Hematopoietic multipotent progenitor cell treated with erythropoietin and hydrocortisone succinate and interleukin-3 and kit ligand, for 8 days (in vitro differentiated cells): ENCODE measurements at regions not wholly inside any gene's neighbourhood (a gene's known extent, or its start where the extent isn't known, plus 50 kb on each side); places are given as distances from the start of the nearest gene placed in this dataset.
"Not testable (repeated sequence)": the region's sequence is repeated elsewhere in the genome, so short reads cannot be mapped to it uniquely, and the experiment has no call there.

Source experiments
- DNase-seq: peaks from one replicate; pipeline ENCODE4 v3.0.0-alpha.2; 2015

DNA sequence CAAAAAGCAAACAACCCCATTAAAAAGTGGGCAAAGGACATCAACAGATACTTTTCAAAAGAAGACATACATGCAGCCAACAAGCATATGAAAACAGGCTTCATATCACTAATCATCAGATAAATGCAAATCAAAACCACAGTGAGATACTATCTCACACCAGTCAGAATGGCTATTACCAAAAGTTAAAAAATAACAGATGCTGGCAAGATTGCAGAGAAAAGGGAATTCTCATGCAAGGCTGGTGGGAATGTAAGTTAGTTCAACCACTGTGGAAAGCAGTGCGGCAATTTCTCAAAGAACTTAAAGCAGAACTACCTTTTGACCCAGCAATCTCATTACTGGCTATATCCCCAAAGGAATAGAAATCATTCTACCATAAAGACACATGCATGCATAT is 260.8 kb downstream of the C11orf87 start:
- DNase-seq = not testable (repeated sequence)

DNA sequence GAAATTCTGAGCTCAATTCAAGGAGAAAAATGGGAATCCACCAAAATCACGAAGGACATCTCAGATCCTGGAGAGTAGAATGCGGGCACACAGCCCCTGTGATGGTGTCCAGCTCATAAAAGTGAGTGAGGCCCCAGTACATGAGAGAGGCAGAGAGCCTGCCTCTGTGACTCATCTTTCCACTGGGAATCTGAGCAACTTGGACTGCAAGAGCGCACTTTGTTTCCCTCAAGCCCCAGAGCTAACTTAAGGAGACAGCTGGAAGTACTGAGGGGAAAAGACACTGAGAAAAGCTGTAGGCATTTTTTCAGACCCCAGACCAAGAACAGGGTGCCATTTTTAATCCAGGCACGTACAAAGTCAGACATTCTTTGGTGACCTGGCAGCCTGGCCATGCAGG is 273.7 kb downstream of the C11orf87 start:
- no peak for DNase-seq

DNA sequence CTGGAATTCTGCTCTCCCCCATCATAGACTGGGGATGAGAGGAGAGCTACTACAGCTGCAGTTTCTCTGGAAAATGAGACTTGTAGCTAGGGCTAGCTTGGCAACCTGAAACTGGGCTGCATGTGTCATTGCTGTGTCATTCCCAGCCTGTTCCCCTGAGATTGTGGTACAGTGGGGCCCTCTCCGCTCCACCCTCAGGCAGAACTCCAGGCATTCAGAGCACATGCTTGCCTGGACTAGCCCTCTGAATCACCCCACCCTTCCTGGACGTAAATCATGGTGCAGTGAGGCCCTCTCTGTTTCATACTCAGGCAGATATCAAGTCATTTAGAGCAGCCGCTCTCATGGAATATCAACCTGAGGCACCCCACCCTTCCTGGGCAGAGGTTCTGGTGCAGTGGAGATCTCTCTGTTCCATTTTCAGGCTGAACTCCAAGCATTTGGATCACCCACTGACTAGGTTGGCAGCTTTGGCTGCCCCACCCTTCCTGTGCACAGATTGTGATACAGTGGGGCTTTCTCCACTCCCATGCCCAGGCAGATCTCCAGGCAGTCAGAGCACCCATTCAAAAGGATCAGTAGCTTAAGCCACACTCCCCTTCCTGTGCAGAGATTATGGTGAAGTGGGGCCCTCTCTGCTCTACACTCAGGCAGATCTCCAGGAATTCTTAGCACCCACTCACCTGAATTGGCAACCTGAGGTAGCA is 274.4 kb downstream of the C11orf87 start:
- DNase-seq = no peak

DNA sequence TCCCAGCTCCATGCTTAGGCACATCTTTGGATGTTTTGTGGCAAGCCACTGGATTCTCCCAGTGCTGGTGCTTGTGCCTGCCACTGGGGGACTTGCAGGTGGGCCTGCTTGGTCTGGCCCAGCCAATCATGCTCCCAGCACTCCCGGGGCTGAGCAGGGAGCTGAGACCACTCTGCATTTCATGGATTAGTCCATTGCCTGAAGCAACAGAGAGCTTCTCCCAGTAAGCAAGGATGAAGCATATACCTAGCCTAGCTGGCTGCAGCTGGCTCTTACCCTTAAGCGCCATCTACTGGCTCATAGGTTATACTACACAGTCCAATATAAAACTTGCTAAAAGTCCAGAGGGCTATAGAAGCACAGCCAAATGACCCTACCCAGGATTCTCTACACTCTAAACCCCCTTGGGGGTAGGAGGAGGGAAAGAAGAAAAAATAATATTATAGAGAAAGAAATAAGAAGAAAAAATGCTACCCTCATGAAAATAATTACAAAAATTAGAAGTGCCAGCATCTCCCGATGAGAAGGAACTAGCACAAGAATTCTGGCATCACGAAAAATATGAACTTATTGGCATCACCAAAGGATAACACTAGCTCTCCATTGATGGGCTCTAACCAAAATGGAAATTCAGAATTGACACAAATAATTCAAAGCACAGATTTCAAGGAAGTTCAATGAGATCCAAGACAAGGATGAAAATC is 275.3 kb downstream of the C11orf87 start:
- DNase-seq = peak; percentile 42

DNA sequence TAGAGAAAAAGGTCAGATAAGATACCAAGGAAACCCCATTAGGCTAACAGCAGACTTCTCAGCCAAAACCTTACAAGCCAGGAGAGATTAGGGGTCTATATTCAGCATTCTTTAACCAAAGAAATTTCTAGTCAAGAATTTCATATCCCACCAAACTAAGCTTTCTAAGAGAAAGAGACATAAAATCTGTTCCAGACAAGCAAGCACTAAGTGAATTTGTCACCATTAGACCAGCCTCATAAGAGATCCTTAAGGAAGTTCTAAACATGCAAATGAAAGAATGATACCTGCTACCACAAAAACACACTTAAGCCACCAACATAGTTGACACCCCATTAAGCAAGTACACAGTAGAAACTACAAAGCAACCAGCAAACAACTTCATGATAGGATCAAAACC is 276.2 kb downstream of the C11orf87 start:
- DNase-seq = no peak

DNA sequence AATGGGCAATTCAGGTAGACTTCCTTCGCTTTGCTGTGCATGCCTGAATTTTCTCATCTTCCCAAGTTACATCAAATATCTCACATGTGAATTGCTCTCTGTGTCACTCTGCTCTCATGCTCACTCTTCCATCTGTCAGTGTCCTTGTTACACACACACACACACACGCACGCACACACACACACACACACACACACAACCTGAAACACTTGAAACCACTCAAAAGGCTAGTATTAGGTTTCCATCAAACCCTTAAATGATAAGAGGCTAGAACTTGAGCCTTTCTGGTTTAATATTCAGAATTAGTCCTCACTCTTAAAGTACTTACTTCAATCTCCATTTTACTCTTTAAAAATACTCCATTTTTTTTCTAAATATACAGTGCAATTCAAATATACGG is 282.4 kb downstream of the C11orf87 start:
- DNase-seq = no peak

DNA sequence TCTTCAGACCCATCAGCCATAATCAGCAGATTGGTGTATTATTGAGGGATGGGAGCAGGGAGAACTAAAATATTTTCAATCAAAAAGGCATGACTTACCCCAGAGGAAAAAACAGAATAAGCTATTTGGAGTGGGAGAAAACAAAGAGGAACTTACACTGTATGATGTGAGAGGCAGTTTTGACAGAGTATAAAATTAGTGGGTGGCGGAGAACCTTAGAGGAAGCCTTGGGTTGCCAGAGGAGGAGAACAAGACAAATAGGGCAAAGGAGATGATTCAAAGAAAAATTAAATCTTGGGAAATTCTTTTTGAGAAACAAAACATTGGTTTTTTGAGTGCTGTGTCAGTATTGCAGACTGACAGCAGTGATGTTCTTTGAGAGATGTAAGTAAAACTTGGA is 285.0 kb downstream of the C11orf87 start:
- DNase-seq = no peak

DNA sequence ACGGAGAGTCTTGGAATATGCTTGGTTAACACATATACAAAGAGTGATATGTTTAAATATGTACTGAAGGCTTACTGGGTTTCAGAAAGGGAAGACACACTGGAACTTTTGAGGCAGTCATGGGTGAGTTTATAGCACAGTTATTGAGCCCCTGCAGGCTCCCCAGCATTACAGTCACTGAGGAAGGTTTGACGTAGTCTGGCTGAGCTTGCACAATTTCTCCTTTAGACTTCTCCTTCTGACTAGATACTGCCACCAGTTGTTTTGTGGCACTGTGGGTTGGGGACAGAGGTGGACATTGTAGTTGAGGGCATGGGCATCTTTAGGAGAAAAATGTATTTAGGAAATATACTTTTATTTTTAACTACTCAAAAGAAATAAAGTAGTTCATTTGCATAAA is 285.4 kb downstream of the C11orf87 start:
- no peak for DNase-seq

DNA sequence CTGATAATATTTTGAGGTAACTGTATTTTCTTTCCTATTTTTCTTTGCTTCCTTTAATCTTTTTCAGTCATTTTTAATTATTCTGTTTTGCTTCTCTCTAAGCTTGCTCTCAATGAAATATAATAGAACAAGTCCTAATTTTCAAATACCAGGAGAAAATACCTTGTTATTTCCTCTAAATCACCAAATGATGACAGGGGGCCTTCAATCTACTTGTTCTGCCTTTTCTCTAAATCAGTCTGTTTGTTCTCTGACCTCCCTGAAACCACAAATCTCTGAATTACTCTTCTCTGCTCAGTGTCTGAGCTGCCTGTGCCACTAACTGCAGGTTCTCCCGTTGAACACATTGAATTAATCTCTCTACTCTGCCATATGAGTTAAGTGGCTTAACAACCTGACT is 286.2 kb downstream of the C11orf87 start:
- no peak for DNase-seq

DNA sequence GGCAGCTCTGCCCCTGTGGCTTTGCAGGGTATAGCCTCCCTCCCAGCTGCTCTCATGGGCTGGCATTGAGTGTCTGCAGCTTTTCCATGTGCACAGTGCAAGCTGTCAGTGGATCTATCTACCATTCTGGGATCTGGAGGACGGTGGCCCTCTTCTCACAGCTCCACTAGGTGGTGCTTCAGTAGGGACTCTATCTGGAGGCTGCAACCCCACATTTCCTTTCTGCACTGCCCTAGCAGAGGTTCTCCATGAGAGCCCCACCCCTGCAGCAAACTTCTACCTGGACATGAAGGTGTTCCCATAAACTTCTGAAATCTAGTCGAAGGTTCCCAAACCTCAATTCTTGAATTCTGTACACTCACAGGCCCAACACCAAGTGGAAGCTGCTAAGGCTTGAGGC is 292.5 kb downstream of the C11orf87 start:
- not testable (repeated sequence) for DNase-seq

DNA sequence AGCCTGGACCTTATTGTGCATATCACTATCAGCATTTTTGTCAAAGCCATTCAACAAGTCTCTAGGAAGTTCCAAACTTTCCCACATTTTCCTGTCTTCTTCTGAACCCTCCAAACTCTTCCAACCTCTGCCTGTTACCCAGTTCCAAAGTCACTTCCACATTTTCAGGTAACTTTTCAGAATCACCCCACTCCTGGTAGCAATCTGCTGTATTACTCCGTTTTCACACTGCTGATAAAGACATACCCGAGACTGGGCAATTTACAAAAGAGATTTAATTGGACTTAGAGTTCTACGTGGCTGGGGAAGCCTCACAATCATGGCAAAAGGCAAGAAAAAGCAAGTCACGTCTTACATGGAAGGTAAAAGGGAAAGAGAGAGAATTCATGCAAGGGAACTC is 293.4 kb downstream of the C11orf87 start:
- not testable (repeated sequence) for DNase-seq

DNA sequence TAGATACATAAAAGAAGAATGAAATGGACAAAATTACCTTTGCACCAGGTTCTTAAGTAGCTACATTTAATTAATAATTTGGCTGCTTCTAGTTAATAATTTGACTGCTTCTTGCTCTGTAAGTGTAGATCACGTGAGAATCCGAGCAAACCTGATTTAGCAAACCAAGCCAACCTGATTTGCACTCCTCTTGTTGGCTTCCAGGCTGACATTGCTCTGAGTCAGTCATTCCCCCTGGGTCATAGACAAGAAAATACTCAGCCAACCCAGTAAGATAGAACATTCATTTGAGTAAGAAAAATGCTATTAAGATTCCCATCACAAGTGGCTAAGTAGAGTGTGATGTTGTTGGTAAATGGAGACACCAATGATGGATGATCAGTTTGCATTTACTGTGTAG is 304.1 kb downstream of the C11orf87 start:
- DNase-seq = no peak

DNA sequence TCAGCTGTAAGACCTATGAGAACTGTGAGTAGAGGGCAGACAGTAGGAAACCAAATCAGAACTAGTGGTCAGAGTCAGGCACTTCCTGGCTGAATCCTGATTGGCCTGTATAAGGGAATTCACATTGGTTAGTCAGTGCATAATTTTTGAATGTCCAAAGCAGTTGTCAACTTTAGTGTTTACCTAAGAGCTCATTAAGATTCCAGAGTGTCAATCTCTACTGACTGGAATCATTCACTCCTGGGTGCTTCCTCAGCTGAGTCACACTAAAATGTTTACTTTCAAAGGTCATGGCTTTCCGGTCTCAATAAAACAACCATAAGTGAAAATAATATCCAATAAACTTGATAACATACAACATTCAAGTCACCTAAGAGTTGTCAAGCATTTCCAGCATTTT is 306.1 kb downstream of the C11orf87 start:
- DNase-seq = no peak

DNA sequence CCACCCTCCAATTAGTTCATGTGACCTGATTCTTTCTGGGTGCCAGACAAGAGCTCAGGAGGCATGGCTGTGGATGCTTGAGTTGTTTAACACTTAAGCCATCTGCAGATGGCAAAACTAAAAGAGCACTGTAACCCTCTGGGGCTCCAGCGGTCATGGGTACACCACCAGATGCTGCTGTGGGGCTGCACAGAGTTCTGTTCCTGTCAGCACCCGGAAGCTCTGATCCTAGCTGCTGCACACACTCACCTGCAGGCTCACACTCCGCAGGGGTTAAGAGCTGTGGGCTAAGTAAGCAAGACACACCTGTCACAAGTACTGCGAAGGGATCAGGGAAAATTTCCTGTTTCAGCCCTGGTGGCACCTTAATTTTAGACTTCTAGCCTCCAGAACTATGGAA is 307.8 kb downstream of the C11orf87 start:
- DNase-seq = no peak

DNA sequence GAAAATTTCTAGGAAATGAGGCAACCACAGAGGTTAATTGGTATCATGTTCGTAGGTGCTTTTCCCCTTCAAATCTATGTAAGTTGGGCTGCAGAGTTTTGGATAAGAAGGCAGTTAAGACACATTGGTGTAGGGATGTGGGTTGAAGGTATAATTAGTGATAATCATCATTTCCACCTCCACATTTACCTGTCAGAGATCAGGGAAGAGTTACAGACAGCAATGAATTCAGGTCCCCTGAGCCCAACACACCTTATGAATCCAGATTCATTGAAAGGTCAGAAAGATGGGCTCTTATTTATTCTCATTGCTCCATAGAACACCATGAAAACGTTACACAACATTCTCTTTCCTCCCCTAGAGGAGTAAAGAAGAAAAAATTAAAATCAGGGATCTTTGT is 308.7 kb downstream of the C11orf87 start:
- DNase-seq = no peak

DNA sequence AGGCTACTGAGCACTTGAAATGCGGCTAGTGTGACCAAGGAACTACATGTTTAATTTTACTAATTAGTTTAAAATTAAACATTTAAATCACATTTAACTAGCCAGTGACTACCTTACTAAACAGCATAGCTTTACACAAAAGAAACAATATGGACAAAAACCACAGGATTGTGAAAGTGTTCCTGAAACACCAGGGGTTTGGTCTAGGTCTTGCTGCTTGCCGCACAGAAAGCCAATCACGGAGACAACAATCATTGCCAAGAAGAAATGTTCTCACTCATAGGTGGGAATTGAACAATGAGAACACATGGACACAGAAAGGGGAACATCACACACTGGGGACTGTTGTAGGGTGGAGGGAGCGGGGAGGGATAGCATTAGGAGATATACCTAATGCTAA is 309.5 kb downstream of the C11orf87 start:
- no peak for DNase-seq

DNA sequence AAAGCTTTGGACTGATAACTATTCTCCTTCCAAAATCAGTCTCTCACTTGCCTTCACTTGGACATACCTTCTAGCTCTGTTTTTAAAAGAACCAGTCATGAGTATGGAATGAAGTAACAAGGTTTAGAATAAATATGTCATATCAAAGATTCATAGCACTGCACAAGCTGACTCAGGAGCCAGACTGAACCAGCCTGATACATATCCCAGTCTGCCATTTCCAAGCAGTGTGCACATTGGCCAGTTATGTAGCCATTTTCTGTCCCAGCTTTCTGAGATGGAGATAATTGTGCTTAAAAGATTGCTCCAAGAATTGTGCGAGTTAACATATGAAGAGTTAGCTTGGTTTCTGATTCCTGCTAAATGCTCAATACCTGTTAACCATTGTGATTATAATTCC is 311.3 kb downstream of the C11orf87 start:
- DNase-seq = no peak

DNA sequence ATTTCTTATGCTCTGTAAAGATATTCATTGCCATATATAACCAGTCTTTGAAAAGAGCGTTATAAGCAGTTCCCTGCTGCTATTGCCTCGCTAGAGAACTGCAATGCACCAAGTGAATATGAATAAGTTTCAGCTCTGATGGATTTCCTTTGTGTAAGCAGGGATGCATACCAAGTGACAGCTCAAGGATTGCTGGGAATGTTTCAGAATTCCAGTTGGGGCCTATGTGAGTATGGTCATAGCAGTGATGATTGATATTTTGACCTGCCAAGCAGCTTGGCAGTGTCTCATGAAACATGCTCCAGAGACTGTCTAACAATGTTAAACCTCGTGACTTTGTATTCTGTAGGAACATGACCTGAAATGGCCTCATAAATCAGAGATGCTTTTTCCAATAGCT is 312.6 kb downstream of the C11orf87 start:
- DNase-seq = no peak

DNA sequence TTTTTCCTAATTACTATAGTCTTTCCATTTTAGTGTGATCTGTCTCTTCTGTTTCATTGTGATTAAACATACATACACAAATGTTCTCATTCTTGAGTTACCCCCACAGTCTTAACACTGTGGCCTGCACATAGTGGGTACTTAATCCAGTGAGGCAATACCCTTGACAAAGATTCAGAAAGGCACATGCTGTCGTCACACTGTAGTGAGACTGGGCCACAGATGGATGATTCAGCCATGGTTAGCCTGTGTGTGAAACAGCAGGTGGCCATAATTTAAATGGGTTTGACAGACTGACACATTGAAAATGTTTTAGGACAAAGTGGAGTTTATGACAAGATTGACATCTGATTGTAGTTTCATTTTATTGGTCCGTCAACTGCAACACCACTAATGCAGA is 313.1 kb downstream of the C11orf87 start:
- no peak for DNase-seq

DNA sequence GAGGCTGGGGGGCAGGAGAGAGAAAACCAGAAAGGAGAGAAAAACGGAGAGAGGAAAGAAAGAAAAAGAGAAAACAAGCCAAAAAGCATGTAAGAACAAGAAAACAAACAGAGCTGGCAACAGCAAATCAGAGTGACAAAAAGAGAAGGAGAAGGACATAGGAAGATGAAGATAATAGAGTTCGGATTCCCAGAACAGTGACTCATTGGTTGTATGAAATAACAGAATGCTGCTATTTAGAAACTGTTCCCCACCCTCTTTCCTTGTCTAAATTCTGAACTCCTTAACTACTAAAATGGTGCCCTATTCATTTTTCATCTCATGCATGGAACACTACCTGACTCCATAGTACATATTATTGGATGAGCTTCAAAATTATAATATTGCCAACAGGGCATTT is 317.4 kb downstream of the C11orf87 start:
- no peak for DNase-seq

DNA sequence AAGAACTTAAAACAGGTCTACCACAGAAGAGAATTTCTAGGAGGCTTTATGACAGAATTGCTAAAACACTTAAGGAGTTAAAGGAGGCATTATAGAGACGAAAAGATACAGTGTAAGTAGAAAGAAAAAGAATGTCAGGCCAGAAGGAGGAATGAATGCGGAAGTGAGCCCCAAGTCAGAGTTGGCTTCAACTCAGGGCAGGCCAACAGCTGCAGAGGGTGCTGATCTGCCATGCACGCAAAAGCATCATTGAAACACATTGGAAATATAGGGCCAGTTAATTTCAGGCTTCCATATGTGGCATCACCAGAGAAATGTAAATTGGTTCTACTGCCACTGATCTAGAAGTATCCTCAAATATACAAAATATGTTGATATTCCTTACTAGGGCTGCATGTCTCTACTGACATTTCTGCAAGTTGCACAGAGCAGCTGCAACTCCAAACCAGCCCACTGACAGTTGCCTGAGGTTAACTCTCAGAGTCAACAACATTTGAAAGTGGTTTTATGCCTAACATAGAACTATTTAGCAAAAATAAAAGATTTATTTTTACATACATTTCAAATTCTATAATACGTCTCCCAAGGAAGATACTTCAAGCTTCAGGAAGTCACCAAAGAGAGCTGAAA is 324.1 kb downstream of the C11orf87 start:
- DNase-seq = no peak

DNA sequence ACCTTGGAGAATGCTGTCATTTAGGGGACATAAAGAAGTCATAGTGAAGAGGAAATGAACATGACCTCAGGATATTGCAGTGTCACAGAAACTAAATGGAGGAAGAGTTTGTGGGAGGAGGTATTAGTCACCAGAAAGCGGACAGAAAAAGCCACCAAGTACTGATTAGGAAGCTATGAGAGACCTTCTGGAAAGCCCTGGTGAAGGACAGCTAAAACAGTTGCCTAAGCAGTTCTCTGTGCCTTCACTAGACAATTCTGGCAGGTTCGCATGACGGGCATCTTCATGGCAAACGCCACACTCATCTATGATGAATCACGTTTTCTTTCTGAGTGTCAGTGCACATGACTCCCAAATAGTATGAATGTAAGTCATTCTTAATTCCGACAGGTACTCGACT is 325.8 kb downstream of the C11orf87 start:
- peak; percentile 5 for DNase-seq

DNA sequence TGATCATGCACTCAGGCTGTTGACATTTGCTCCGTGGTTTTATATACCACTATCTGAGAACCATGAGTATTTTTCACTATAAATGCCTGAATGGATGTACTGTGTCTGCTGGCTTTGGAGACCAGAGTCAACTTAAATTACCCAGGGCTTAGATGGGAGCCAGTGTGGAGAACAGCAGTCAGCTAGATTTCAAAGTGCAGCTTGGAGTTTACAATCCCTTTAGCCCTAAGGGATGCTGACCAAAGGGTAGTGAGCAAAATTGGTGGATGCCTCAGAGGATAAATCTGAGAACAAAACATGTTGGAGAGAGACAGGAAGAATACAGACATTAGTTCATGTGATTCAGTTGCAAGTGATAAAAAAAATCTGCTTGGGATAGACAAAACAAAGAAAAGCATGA is 327.5 kb downstream of the C11orf87 start:
- no peak for DNase-seq

DNA sequence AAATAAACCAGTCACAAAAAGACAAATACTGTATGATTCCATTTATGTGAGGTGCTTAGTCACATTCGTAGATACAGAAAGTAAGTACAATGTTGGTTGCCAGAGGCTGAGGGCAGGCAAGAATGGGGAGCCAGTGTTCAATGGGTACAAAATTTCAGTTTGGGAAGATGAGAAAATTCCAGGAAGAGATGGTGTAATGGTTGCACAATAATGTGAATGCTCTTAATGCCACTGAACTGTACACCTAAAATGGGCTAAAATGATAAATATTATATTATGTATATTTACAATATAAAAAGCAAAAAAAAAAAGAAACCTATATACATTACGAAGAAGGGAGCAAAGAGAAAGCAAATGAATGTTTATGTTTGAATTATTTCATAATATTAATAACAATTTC is 329.0 kb downstream of the C11orf87 start:
- DNase-seq = no peak
